HG02642 (cell line): ENCODE measurements at regions not wholly inside any gene's neighbourhood (a gene's known extent, or its start where the extent isn't known, plus 50 kb on each side); places are given as distances from the start of the nearest gene placed in this dataset.
A peak's percentile ranks its signal among the peaks of the same experiment; 100 is the strongest.
"Not testable (repeated sequence)": the region's sequence is repeated elsewhere in the genome, so short reads cannot be mapped to it uniquely, and the experiment has no call there.

Source experiments
- ATAC-seq: cut with Tn5 transposase; IDR thresholded peaks from one replicate; pipeline ENCODE4 v1.9.1; 2021; ENCODE audit warnings: mild to moderate bottlenecking; ENCODE audit not compliant: unreplicated experiment, poor library complexity

DNA sequence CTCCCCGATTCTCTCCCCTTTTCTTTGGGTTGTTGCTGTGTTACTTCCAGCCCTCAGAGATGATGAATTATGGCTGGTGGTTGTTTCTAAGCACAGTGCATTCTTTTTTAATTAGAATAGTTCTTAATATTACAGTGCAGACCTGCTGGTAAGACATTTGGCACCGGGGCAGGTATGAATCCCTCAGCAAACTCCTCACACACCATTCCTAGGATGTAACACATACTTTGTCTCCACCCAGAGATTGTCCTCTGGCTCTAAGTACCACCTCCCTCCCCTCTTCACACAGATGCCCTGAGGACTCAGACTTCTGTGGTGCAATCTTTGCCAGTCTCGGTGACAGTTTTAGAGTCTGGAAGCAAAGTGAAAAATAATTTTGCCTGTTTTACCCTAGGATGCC, 143.1 kb downstream of the HLX start:
- ATAC-seq = no peak

DNA sequence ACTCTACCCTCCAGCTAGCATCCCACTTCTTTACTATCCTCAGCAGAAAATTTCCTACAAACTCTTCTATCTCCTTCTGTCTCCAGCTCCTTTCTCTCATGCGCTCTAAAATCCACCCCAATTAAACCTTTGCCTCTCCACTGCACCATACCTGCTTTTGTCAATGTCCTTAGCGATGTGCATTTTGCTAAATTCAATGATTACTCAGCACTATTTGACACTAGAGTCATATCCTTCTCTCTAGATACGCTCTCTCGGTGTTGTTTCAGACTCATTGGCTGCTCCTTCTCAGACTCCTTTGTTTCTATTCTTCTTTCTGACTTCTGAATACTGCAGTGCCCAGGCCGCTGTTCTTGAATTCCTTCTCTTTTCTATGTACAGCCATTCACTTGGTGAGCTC, 144.2 kb downstream of the HLX start:
- no peak for ATAC-seq

DNA sequence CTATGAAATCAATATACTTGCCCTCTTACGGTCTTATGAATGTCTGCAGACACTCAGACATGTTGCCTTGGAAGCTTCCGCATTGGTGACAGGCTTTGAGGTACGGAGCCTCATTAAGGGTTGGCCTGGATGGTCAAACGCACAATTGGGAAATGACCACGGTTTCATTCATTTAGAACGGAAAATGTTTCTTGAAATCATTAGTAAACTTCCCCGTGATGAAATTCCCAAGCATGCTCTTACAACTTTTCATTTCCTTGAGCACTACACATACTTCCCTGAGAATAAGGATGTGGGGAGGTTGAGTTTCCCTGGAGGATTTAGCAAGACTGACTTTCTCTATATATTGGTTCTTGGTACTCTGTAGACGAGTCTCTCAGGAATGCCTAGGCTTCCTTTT, 146.3 kb downstream of the HLX start:
- no peak for ATAC-seq

DNA sequence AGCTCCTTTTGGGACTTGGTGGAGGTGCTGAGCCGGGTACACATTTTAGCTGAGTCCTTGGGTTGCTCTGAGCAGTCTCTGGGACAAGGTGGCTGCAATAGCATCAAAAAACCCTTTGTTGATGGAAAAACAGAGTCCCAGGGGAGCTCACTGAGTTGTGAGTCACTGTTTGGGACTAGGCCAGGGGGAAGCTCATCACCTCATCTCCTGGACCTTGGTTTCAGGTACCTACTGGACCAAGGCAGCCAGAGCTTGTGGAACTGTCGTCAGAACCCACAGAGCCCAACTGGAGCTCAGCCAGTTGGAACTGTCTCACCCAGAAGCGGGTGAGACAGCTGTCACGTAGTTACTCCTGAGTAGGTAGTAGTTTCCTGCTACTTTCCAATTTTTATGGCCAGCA, 146.7 kb downstream of the HLX start:
- no peak for ATAC-seq

DNA sequence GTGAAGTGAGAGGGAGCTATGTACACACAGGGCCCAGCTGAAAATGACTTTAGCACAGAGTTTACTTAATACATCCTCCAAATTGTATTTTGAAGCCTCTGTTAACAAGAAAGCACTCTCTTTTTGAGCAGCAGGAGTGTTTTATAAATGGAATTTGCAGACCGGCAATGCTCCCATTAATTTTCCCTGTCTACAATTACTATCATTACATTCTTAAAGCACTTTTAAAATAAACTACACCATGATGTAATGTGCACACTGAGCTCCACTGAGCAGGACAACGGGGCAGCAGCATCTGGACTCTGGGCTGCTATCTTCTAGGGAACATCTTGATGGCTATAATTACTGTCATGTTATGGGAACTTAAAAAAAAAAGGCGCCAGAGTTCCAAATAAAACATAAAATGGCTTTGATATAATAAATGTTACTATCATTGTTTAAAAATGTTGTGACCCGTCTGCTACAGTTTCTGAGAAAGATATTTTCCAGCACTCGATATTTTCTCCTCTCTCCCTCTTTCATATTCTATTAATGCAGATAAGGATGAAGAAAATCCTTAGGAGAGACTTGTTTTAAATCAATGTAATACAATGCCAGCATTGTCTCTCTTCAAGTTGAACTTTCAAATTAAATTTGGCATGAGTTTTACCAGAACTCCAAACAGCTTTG, 150.9 kb downstream of the HLX start:
- ATAC-seq = no peak

DNA sequence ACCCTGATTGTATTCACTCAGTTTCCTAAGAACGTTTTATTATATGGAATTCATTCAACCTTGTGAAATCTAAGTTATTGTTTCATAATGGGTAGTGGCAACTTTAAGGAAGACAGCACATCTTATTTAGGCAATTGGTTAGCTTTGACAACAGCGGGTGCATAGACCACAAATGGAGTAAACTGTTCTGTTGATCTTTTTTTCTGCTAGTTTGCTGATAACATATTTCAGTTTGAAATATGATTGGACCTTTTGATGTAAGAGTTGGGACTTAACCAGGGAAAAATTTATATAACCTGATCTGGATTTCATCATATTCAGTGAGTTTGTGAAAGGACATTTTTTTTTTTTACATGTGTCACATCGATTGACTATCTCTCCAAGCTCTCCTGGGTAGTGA, 151.7 kb downstream of the HLX start:
- ATAC-seq = no peak

DNA sequence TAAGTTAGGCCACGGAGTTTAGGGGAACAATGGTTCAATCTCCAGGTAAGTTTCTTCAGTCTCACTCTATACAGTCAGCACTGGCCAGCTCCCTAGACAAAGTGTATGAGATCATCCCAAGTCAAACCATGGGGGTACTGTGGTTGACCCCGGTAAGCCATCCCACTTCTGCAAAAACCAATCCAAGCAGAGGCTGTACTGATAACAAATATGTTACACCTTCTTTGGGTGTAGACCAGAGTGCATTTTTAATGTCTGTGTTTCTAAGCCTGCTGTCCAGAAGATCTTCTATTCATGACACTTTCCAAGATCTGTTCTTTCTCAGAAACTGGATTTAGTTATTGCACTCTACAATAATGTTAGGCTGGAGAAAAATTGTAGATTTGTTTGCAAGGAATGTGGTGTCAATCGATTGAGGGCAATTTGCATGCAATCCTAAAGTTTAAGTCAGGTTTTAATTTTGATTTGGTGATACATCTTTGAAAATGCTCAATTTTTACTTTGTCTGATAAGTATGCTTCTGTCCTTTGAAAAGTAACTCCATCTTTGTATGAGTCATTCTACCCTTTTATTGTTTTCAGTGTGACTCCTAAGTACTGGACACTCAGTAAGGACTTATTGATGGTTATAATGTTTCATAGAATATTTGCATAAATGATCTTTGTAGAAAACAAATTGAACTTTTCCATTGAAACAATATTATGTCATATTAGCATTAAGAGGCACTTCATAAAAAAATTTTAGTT, 152.4 kb downstream of the HLX start:
- no peak for ATAC-seq

DNA sequence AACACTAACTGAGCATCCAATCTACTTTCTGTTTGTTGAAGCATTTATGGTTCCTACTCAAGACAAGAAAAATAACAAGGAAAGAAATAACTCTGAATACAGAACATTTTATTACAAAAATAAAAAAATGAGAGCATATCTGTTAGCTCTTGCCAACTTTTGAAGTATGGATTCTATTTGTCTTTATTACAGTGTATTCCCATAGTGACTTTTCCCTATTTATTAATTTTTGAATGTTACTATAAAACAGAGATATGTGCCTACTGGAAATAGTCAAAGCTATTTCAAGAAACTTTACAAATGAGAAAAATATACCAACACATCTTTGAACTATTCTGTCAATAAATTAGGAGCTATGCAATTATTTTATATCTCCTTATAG, 153.0 kb downstream of the HLX start:
- no peak for ATAC-seq

DNA sequence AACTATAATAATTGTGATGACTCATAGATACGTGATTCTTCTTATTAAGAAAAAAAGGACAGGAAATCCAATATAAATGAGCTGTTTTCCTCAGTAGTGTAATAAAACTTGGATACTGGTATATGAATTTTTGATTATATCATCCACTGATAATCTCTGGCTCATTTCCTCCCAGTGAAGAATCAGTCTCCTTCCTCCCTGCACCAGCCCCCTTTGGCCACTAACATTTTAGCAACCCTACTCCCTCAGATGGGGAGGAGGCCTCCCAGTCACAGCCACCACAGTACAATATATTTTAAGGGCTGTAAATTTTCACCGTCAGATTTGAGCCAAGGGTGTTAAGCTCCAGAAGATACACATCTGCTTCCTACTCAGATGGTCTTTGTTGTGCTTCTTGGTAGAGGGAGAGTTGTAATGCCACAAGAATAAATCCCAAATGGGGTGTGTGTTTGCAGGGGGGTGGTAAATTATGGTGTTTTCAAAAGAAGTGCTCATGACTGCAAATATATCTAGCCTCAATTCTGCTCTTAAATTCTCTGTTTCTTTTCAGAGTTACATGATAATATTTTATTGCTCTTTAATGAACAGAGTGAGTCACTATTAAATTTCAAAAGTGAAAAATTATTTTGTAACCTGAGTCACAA, 153.5 kb downstream of the HLX start:
- no peak for ATAC-seq

DNA sequence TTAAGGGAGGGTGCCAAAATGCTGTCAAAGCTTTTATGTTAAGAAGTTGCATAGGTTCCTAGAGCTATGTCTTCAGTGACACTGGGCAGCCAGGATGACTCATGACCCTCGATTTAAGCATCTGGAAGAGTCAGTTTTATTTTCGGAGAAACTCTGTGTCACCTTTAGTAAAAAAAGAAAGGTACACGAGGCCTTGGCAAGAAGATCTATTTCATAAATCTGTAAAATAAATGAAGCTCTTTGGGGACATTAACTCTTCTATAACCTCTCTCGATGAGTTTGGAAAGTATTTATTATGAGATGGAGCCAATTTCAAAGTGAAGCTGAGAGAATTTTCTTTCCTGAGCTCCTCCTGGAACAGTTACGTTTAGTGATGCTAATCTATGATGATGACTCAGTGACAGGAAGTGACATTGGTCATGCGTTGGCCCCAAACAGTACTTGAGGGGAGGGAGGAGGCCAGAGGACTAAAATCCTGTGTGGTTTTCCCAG, 156.5 kb downstream of the HLX start:
- no peak for ATAC-seq

DNA sequence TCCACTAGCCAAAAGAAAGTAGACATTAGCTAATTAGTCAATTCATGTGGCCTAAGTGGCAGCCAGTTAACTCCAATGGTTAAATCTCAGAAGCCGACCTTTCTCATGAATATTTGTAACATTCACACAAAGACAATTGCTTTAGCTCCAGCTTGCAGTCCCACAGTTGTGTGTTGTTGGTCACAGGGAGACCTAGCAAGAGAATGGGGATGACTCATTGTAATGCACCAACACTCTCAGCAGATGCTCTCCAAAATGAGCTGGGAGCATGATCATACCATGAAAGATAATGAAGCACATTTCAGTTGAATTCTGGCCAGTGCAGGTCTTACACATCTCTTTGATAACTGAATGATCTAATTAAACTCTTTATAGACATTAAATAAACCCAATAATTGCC, 160.4 kb downstream of the HLX start:
- ATAC-seq = no peak

DNA sequence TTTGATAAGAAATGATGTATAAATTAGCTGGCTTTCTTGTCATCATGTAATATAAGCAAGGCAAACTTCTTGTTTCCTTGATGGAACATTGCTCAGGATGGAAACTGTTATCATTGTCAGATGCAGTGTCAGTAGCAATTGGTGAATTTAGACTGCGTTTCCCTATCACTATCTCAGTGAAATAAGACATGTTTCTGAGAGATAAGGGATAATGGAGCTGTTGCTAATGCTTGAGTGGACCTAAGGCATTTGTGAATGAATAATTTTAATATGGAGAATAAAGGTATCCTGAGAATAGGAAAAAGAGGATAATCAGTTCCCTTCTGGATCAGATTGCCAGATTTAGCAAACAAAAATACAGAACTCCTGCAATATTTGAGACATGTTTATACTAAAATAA, 160.9 kb downstream of the HLX start:
- ATAC-seq = no peak

DNA sequence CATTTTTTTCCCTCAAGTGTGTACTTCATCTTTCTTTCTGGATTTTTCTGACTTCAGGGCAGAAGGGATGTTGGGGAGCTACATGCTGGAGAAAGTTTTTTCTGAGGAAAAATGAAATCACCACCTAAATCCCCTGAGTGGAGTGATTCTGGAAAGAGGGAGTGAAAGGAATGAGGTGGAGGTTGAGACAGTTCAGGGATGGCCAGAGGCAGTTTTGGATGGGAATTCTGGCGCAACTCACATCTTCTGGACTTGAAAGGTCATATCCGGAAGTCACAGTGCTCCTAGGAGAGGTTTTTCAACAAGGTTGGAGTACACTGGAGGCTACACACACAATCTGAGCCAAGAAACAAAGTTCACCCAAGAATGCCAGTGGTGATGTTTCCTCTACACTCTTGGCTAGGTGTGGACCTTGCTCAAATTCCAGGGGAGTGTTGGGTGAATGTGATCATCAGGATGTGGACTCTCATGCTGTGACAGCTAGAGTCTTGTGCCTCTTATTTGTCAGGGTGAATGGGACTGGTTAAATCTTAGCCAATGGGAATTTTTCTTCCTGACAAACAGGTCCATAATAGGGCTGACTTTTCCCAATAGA, 161.5 kb downstream of the HLX start:
- no peak for ATAC-seq

DNA sequence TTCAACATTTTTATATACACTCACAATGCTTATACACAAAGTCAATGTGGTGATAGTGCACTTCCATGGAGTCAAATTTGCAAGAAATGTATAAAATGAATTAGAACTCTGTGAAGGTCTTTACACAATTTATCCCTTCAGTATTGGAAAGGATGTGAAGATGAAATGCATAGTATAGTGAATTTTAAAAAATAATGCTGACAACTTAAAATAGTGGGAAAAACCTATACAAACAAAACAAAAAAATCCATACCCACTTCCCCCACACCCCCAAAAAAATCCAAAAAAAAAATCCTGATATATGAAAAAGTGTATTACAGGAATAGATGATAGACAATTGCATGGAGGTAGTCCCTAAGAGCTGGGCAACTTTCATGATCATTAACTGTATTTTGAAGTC, 165.3 kb downstream of the HLX start:
- no peak for ATAC-seq

DNA sequence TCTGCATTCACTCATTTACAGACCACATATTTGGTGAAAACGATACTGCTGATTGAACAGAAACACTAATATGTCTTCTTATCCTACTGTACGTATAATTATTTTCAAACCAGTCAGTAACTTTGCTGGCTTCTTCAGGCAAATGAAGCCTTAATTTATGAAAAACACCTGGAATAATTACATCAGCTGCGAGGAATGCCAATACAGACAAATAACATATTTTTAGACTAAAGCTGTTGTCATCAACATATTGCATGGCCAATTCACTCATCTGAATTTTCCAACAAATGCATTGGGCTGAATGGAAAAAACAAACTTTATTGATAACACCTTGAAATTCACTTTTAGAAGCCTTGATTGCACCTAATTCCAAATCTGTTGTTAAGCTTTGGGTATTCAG, 165.9 kb downstream of the HLX start:
- ATAC-seq = no peak

DNA sequence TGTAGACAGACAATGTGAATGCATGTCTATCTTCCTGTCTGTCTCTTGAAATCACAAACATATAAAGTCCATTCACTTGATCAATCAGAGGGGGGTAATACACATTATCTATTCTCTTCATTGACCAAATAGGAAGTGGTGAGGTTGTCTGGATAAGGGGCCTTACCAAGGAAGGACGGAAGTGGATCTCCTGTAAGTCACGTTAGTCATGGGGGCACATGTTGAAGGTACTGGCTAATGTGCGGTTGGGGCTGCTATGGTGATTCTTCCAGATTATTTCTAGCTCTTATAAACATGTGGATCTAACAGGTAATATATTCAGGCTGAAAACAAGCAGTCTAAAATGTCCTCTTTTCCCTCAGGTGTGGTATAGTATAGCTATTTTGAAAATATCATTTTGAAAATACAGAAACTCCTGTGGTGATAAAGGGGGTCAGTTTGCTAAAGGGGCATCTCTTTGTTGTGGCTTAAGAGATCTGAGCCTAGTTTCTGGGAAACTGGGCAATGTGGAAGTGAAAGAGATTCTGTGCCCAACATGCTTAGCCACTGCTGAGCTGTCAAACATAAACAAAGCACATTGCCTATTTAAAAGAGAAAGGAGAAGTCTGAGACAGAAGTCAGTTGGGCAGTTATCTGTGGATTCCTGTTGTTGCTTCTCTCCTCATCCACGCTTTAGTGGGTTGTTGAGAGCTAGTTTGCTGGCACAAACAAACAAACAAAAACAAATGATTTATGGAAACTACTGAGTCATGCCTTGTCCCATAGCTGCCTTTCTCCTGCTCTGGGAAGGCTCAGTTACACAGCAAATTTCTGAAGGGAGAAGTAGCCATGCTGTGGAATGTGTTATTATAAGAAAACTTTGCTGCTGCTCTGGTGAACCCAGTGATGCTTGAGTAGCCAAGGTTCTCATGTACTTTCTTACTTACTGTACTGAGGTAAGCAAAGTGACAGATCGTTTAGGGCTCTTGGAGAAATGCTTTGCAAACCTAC, 166.9 kb downstream of the HLX start:
- peak; percentile 91 for ATAC-seq

DNA sequence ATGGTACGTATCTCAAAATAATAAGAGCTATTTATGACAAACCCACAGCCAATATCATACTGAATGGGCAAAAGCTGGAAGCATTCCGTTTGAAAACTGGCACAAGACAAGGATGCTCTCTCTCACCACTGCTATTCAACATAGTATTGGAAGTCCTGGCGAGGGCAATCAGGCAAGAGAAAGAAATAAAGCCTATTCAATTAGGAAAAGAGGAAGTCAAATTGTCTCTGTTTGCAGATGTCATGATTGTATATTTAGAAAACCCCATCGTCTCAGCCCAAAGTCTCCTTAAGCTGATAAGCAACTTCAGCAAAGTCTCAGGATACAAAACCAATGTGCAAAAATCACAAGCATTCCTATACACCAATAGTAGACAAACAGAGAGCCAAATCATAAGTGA, 172.1 kb downstream of the HLX start:
- not testable (repeated sequence) for ATAC-seq

DNA sequence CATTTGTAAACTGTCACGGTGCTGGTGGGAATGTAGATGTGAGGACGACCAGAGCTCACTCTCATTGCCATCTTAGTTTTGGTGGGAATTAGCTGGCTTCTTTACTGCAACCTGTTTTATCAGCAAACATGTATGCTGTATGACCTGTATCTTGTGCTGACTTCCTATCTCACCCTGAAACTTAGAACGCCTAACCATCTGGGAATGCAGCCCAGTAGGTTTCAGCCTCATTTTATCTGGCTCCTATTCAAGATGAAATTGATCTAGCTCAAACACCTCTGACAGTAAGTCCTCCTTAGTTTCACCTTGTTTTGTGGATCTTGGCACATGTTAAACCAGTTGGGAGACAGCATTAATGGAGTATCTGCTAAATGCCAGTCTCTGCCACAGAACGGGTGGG, 174.6 kb downstream of the HLX start:
- no peak for ATAC-seq

DNA sequence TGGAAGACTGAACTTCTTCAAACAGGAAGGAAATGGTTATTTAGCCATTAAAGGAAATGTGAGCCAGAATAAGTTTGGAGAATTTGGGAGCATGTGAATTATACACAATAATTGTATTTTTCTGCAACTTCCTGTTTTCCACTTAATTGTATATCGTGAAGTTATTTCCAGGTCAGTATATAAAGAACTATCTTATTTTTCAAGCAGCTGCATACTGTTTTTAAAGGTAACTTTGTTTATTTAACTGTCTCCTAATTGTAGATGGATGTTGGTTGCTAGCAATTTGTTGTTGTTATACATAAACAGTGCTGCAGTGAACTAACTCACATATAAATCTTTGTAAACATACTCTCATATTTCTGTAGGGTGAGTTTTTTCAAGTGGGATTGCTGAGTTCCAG, 180.3 kb downstream of the HLX start:
- no peak for ATAC-seq

DNA sequence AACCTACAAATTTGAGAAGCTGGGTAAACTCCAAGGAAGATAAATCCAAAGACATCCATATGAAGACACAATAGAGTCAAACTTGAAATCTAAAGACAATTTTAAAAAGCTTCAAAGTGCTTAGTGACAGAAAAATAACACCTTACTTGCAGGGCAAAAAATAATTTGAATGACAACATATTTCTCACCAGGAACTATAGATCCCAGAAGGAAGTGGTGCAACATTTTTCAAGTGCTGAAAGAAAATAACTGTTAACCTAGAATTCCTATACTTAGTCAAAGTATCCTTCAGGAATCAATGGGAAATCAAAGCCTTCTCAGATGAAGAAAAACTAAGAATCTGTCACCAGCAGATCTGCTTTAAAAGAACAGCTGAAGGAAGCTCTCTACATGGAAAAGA, 184.4 kb downstream of the HLX start:
- ATAC-seq = no peak
